GM18861 (cell line): ENCODE measurements at regions not wholly inside any gene's neighbourhood (a gene's known extent, or its start where the extent isn't known, plus 50 kb on each side); places are given as distances from the start of the nearest gene placed in this dataset.
"Not testable (repeated sequence)": the region's sequence is repeated elsewhere in the genome, so short reads cannot be mapped to it uniquely, and the experiment has no call there.

Experiments used
- ATAC-seq: cut with Tn5 transposase; IDR thresholded peaks from one replicate; pipeline ENCODE4 v1.9.1; 2021; ENCODE audit not compliant: unreplicated experiment

DNA sequence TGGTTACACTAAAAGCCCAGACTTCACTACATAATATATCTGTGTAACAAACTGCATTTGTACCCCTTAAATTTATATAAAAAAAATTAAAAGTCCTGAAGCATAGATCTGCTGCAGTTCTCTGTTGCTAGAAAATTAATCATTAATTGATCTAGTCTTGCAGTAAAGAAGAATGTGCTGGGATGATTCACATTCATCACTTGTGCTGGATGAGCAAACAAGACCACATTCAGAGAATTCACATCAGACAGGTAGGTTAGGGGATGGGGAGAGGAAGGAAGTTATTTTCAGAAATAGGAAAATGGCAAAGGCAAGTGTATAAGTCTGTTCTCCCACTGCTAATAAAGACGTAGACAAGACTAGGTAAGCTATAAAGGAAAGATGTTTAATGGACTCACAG is 1019.0 kb downstream of the KCNMA1 start:
- ATAC-seq, result no peak

DNA sequence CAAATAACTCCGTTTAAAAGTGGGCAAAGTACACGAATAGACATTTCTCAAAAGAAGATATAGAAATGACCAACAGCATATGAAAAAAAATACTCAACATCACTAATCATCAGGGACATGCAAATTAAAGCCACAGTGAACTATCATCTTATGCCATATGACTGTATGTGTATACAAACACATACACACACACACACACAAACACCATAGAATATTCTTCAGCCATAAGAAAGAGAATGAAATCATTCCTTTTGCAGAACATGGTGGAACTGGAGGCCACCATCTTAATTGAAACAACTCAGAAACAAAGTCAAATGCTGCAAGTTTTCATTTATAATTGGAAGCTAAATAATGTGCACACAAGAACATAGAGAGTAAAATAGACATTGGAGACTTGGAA is 1019.4 kb downstream of the KCNMA1 start:
- ATAC-seq, result no peak

DNA sequence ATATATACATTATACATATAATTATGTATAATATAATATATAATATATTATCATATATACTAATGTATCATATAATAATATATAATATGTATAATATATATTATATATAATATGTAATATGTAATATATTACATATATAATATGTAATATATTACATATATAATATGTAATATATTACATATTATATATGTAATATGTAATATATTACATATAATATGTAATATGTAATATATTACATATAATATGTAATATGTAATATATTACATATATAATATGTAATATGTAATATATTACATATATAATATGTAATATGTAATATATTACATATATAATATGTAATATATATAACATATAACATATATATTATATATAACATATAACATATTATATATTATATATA is 1020.9 kb downstream of the KCNMA1 start:
- not testable (repeated sequence) for ATAC-seq

DNA sequence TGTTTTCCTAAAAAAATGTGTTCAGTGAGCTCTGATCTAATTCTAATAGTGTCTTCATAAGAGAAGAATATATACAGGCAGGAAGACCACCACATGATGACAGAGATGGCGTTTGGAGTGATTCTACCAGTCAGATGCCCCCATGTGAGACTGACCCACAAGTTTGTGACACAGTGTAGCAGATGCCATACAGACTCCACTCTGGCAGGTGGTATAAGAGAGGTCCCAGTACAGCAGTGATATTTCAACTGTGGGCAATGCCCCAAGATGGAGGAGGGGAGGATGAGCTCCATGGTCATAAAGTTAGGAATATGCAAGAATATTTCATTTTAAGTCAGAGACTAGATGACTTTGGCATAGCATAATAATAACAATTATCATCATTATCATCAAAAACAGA is 1022.6 kb downstream of the KCNMA1 start:
- ATAC-seq, result no peak
